ENCODE measurements at regions not wholly inside any gene's neighbourhood (a gene's known extent, or its start where the extent isn't known, plus 50 kb on each side); places are given as distances from the start of the nearest gene placed in this dataset.
"Not testable (repeated sequence)": the region's sequence is repeated elsewhere in the genome, so short reads cannot be mapped to it uniquely, and the experiment has no call there.

DNA sequence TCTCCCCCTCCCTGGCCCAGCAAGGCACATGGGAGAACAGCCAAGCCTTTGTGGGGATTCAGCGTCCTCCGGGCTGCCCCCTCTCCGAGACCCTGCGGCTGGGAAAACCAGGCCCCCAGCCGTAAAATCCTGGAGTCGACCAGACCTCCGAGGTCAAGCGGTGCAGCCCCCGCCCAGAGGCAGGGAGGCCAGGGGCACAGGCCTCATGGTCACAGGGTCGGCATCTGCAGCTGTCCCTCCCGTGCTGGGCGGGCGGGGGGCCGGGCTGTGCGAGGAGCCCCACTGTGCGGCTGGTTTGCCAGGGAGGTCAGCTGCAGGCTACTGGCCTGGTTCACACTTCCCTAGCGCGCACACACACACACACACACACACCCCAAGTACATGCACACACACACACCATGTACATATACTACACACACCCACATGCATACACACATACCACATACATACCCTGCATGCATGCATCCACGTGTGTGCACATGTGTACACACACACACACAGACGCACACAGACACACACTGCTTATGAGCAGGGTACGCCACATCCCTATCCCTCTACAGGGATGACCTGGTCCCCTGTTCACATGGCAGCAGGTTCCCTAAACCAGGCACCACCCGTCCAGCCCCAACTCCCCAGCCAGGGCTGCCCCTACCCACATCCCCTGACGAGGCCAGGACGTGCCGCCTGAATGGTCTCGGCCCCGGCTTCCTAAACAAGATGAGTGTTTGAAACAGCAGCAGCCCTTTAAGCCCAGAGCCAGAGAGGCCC is 108.9 kb upstream of the CIBAR2 start:
- intact Hi-C loops (cut with micrococcal nuclease): no loop called here

GRCh38 chr16:85221771-85222154 is 109.5 kb upstream of the CIBAR2 start:
- intact Hi-C loops (cut with micrococcal nuclease): no loop called here

DNA sequence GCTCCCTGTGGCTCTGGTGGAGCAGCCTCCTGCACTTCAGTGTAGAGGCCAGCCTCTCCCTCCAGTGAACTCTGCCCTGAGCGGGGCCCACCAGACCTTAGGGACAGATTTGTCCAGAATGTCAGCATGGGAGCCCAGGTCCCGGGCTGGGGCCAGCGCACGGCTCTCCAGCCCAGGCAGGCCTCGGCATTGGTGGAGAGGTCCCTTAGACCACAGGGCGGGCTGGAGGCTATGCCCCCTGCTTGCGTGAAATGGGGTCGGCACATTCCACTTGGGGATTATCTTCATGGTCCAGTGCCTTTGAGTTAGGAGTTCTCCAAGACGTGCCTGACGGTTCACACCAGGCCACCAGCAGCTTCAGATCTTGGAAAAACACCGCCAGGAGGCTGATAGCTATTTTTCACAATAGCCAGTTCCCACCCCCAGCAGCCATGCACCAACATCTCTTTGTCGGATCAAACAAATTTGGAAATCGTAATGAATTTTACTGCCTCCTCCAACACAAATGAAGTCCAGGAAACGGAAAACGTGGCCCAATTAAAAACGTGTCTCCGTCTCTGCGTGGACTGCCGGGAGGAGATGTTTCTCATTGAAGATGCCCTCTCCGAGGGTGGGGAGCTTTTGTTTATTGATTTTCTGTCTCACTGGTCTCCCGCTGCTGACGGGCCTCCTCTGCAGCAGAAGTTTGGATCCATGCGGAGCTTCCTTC is 110.0 kb upstream of the CIBAR2 start:
- intact Hi-C loops (cut with micrococcal nuclease): no loop called here

DNA sequence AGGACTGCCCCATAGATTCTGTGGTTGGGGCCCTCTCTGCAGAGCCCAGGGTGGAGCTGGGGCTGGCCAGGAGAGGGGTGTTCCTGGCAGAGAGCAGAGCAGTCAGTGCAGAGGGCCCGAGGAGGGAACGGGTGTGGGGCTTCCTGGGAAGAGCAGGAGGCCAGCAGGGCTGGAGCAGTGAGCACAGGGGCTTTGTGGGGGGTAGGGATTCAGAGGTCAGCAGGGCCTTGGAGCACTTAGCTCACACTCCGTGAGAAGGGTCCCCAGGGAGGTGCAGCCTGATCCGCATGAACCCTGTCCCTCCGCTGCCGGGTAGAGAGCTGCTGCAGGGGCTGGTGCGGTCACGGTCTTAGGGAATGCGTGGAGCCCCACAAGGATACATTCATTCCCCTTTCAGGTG is 113.0 kb upstream of the CIBAR2 start:
- intact Hi-C loops (cut with micrococcal nuclease): no loop called here

- intact Hi-C loops (cut with micrococcal nuclease): no loop called here
Observed at GRCh38 chr16:85225721-85226120, 113.4 kb upstream of the CIBAR2 start.

- intact Hi-C loops (cut with micrococcal nuclease): no loop called here
Observed at GRCh38 chr16:85227084-85227945, 115.0 kb upstream of the CIBAR2 start.

GRCh38 chr16:85227946-85228862 is 115.9 kb upstream of the CIBAR2 start:
- intact Hi-C loops (cut with micrococcal nuclease): no loop called here

- intact Hi-C loops (cut with micrococcal nuclease): no loop called here
Observed at GRCh38 chr16:85228970-85229430, 116.7 kb upstream of the CIBAR2 start.

- intact Hi-C loops (cut with micrococcal nuclease): no loop called here
Observed at GRCh38 chr16:85229869-85230462, 117.7 kb upstream of the CIBAR2 start.

- intact Hi-C loops (cut with micrococcal nuclease): not testable (repeated sequence)
Observed at GRCh38 chr16:85230764-85231383, 118.6 kb upstream of the CIBAR2 start.

DNA sequence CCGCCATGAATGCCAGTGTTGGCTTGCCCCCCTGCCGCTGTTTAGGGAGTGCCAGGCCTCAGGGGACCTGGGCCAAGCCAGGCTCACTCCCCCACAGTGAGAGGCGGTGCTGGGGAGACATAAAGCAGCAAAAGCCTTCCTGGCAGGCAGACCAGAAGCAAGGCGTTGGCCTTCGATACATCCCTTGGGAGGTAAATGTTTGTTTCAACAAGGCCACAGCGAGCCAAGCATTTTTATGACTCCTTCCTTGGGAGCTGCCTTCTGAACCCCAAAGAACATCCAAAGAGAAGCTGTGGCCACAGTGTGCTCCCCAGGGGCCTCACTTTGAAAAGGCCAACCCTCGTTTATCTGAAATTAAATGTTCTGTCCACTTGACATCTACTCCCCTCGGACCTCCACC is 119.7 kb upstream of the CIBAR2 start:
- intact Hi-C loops (cut with micrococcal nuclease): no loop called here

GRCh38 chr16:85232369-85233142 is 120.3 kb upstream of the CIBAR2 start:
- intact Hi-C loops (cut with micrococcal nuclease): no loop called here

DNA sequence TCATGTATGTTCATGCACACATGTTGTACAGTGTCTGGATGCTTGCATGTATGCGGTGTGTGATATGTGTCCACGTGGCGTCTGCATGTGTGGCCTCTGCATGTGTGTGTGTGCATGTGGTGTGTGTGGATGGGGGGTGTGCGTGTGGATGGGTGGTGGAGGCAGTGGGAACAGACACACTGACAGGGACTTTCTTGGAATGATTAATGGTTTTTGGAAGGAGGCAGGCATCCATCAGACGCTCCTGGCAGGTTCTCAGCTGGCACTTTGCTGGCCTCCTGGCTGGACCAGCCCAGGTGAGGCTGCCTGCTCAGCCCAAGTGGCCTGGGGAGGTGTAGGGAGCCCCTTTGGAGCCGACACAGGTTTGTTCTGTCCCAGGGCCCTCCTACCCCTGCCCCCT is 121.2 kb upstream of the CIBAR2 start:
- intact Hi-C loops (cut with micrococcal nuclease): no loop called here

DNA sequence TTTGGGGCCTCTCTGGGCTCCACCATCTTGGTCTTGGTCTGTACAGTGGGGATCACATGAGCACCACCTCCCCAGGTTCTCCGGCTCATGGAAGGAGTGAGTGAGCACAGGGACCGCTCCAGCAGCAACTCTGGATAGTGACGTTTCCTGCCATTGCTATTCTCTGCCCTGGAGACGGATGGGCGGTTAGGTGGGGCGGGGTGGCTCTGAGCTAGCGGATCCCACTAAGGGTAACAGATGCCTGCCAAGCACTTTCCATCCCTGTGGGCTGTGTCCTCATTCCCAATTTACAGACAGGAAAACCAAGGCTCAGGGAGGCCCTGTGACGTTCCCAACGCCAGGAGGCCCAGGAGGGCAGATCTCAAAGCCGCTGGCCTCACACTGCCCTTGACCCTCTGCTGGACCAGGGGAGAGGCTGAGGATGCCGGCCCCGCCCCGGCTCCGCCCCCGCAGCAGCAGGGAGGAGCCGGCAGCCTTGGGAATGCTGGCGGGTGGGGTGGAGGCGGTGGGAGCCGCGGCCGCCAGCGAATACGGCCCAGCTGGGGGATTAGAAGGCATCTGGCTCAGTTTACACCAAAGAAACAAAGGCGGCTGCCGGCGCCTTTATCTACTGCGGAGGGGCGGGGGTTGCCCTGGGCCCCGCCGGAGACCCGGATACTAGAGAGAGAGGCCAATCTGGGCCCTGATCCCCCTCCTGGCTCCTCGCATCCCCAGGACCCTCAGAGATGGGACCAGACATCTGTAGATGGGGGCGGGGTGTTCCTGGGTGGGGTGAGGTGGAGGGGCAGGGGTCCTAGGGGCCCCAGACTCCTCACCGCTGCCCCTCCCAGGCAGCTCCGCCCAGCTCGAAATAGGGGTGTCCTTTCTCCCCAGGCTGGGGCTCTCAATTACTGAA is 122.3 kb upstream of the CIBAR2 start:
- intact Hi-C loops (cut with micrococcal nuclease): no loop called here

- intact Hi-C loops (cut with micrococcal nuclease): no loop called here
Observed at GRCh38 chr16:85235991-85236817, 123.9 kb upstream of the CIBAR2 start.

- intact Hi-C loops (cut with micrococcal nuclease): no loop called here
Observed at GRCh38 chr16:85236818-85237150, 124.5 kb upstream of the CIBAR2 start.

DNA sequence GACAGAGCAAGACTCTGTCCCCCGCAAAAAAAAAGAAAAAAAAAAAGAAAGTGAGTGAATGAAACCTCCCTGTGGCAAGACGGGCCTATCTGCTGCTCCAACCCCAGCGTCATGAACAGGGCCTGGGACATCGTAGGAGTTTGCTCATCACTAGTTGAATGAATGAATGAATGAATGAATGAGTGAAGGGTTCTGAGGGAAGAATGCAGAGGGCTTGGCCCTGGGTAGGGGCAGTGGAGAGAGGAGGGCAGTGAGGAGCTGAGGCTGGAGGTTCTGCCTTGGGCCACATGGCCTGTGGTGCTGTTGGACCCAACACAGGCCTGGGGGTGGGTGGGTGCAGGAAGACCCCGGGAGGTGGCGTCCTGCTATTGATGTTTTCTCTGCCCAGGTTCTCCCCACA is 125.5 kb upstream of the CIBAR2 start:
- intact Hi-C loops (cut with micrococcal nuclease): no loop called here
